ENCODE measurements at regions not wholly inside any gene's neighbourhood (a gene's known extent, or its start where the extent isn't known, plus 50 kb on each side); places are given as distances from the start of the nearest gene placed in this dataset.
"Not testable (repeated sequence)": the region's sequence is repeated elsewhere in the genome, so short reads cannot be mapped to it uniquely, and the experiment has no call there.

DNA sequence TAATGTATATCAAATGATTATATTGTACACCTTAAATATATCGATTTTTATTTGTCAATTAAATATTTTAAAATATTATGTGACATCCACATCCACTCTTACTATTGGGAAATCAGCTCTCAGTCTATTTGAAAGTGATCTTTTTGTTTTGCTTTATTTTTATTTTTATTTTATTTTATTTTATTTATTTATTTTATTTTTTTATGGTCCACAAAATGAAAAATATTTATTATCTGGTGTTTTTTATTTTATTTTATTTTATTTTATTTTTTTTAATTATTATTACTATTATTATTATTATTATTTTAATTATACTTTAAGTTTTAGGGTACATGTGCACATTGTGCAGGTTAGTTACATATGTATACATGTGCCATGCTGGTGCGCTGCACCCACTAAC, 533.5 kb upstream of the ANO5 start:
- not testable (repeated sequence) for TF ChIP-seq YY1 (IDR thresholded peaks at IDR 0.05; ENCODE audit: insufficient read depth, insufficient read length); ZNF274 (IDR thresholded peaks at IDR 0.05; ENCODE audit: low read depth, low read length)
